PC-3 (cell line): ENCODE measurements at regions not wholly inside any gene's neighbourhood (a gene's known extent, or its start where the extent isn't known, plus 50 kb on each side); places are given as distances from the start of the nearest gene placed in this dataset.

Experiments
- ATAC-seq: fragments of 200-7000 bp; cut with Tn5 transposase; 2 replicates; pipeline ENCODE4 v1.9.1; 2020; ENCODE audit warnings: mild to moderate bottlenecking, moderate library complexity
- BruUV-seq: library from RNA; stranded (reverse); fragments of 400-500 nt; replicated peaks from 2 replicates; lab custom pipeline; 2021; lab: Mats Ljungman, UMichigan
- CTCF ChIA-PET: fragments of 300-600 bp; sonication (Branson Sonifier 250); formaldehyde crosslinking; loops from one replicate; lab custom pipeline; 2022; ENCODE audit warnings: antibody characterized with exemption; lab: Charles Lee
- POLR2A ChIA-PET: fragments of 300-600 bp; sonication (Branson Sonifier 250); formaldehyde crosslinking; loops from one replicate; lab custom pipeline; 2022; ENCODE audit warnings: antibody characterized with exemption; ENCODE audit not compliant: unreplicated experiment; lab: Charles Lee
- DNase-seq: peaks from one replicate; pipeline ENCODE4 v3.0.0-alpha.2; 2015
- H2AFZ ChIP-seq: fragments of 300-600 bp; sonication (generic); 2 replicates; pipeline ENCODE4 v1.6.0; 2016; ENCODE audit warnings: antibody characterized with exemption, low read length
- H3F3A ChIP-seq: fragments of 300-600 bp; sonication (generic); one replicate; pipeline ENCODE4 v1.6.0; 2017; ENCODE audit warnings: antibody characterized with exemption, low read length, control low read depth, mild to moderate bottlenecking; ENCODE audit not compliant: unreplicated experiment
- H3K27ac ChIP-seq: fragments of 300-600 bp; sonication (generic); 2 replicates; pipeline ENCODE4 v1.5.1; 2016; ENCODE audit warnings: mild to moderate bottlenecking, low read length
- H3K27me3 ChIP-seq: fragments of 300-600 bp; sonication (generic); 2 replicates; pipeline ENCODE4 v1.6.1; 2016; ENCODE audit warnings: low read length, mixed read lengths
- H3K36me3 ChIP-seq: fragments of 300-600 bp; sonication (generic); 2 replicates; pipeline ENCODE4 v1.6.1; 2016; ENCODE audit warnings: low read depth, mixed run types, low read length, mixed read lengths
- H3K4me1 ChIP-seq: fragments of 300-600 bp; sonication (generic); 2 replicates; pipeline ENCODE4 v1.5.1; 2016; ENCODE audit warnings: low read length; ENCODE audit not compliant: insufficient read depth
- H3K4me2 ChIP-seq: fragments of 300-600 bp; sonication (generic); 2 replicates; pipeline ENCODE4 v1.6.0; 2016; ENCODE audit warnings: low read length
- H3K4me3 ChIP-seq: fragments of 300-600 bp; sonication (generic); 2 replicates; pipeline ENCODE4 v1.5.1; 2016; ENCODE audit warnings: mild to moderate bottlenecking, low read length, mixed read lengths
- H3K79me2 ChIP-seq: fragments of 300-600 bp; sonication (generic); 2 replicates; pipeline ENCODE4 v1.6.1; 2017; ENCODE audit warnings: low read length, mixed read lengths
- H3K9ac ChIP-seq: fragments of 300-600 bp; sonication (generic); 2 replicates; pipeline ENCODE4 v1.6.0; 2016; ENCODE audit warnings: mild to moderate bottlenecking, low read length
- H3K9me2 ChIP-seq: fragments of 300-600 bp; sonication (generic); replicated peaks from 2 replicates; pipeline ENCODE4 v1.6.1; 2016; ENCODE audit warnings: mixed run types, low read length, mixed read lengths
- H3K9me3 ChIP-seq: fragments of 300-600 bp; sonication (generic); 2 replicates; pipeline ENCODE4 v1.6.1; 2016; ENCODE audit warnings: low read length, mixed read lengths
- H4K20me1 ChIP-seq: fragments of 300-600 bp; sonication (generic); 2 replicates; pipeline ENCODE4 v1.6.1; 2016; ENCODE audit warnings: low read length, mixed read lengths
- CTCF ChIP-seq: fragments of 300-600 bp; sonication (generic); conservative IDR thresholded peaks from 2 replicates; pipeline ENCODE4 v1.5.1; 2017; ENCODE audit warnings: antibody characterized with exemption, low read depth, mild to moderate bottlenecking, low read length
- EZH2 ChIP-seq: fragments of 300-600 bp; sonication (generic); IDR thresholded peaks from one replicate; pipeline ENCODE4 v1.6.1; 2017; ENCODE audit warnings: antibody characterized with exemption, mild to moderate bottlenecking, low read length; ENCODE audit not compliant: unreplicated experiment
- EZH2phosphoT487 ChIP-seq: fragments of 300-600 bp; sonication (generic); IDR thresholded peaks from 2 replicates; pipeline ENCODE4 v1.6.1; 2018; ENCODE audit warnings: mild to moderate bottlenecking, antibody characterized with exemption, low read length, borderline replicate concordance
- intact Hi-C: fragments of 100-400 bp; cut with micrococcal nuclease; formaldehyde crosslinking; loops from 2 replicates; pipeline ENCODE4 v1.9.0; 2023

DNA sequence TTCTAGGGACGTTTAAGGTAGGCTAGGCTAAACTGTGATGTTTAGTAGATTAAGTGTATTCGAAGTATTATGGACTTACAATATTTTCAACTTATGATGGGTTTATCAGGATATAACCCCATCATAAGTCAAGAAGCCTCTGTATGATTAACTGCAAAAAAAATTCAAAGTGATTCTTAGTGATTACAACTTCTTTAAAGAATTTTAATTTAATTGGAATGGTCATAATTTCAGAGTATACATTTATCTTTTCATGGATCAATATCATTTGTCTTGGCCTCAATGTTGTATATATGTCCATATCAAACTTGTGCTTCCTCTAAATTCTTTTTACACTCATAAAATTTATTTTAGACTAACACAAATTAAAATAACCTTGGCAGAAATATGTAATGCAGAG, 183.3 kb upstream of the LRP1B start:
- 0 out of 2 replicates have a peak, but pooled peaks cover 8% of the 10 kb centered on the region for H3K9me3 ChIP-seq
- H3K27ac ChIP-seq: no peak overlapping the region
- DNase-seq (no peak), ATAC-seq (no peak)
- no peak overlapping the region for H3K9ac ChIP-seq
- no peak overlapping the region for H3K4me2 ChIP-seq
- POLR2A ChIA-PET: no interaction called here
- no peaks in the 10 kb centered on the region for H4K20me1 ChIP-seq
- no peak for TF ChIP-seq EZH2phosphoT487
- TF ChIP-seq EZH2: no peak
- TF ChIP-seq CTCF: no peak
- no peaks in the 10 kb centered on the region for H3K4me1 ChIP-seq
- no TSS peak for BruUV-seq
- no peaks in the 10 kb centered on the region for H3F3A ChIP-seq
- CTCF ChIA-PET: no interaction called here
- H3K9me2 ChIP-seq: no peaks in the 10 kb centered on the region
- intact Hi-C loops: no loop called here
- H3K27me3 ChIP-seq: no peaks in the 10 kb centered on the region
- no peak overlapping the region for H2AFZ ChIP-seq
- no peaks in the 10 kb centered on the region for H3K79me2 ChIP-seq
- H3K4me3 ChIP-seq: no peak overlapping the region
- no peaks in the 10 kb centered on the region for H3K36me3 ChIP-seq

DNA sequence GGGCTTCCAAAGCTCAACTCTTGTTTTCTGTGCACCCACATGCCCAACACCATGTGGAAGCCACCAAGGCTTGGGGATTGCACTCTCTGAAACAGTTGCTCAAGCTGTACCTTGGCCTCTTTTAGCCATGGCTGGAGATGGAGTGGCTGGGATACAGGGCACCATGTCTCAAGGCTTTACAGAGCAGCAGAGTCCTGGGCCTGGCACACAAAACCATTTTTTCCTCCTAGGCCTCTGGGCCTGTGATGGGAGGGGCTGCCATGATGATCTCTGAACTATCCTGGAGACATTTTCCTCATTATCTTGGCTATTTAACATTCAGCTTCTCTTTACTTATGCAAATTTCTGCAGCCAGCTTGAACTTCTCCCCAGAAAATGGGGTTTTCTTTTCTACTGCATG, 179.7 kb upstream of the LRP1B start:
- Histone ChIP-seq H3K4me3 (no peak overlapping the region), H3K4me2 (no peak overlapping the region), H3K9me3 (0 out of 2 replicates have a peak, but pooled peaks cover 8% of the 10 kb centered on the region), H2AFZ (no peak overlapping the region), H3F3A (no peaks in the 10 kb centered on the region), H3K27me3 (no peaks in the 10 kb centered on the region), H3K27ac (no peak overlapping the region), H4K20me1 (no peaks in the 10 kb centered on the region), H3K4me1 (peaks cover 3% of the 10 kb centered on the region; the same call in 1 of the 2 replicates), H3K9ac (no peak overlapping the region), H3K79me2 (no peaks in the 10 kb centered on the region), H3K9me2 (no peaks in the 10 kb centered on the region), H3K36me3 (no peaks in the 10 kb centered on the region)
- no TSS peak for BruUV-seq
- ATAC-seq: no peak
- no peak for DNase-seq
- POLR2A ChIA-PET: no interaction called here
- TF ChIP-seq EZH2phosphoT487 (no peak), CTCF (no peak), EZH2 (no peak)
- intact Hi-C loops: no loop called here
- CTCF ChIA-PET: no interaction called here

GRCh38 chr2:142308744-142309143, 177.9 kb upstream of the LRP1B start:
- H3K9me2 ChIP-seq: no peaks in the 10 kb centered on the region
- DNase-seq: no peak
- POLR2A ChIA-PET: no interaction called here
- TF ChIP-seq EZH2 (no peak), EZH2phosphoT487 (no peak), CTCF (no peak)
- H3F3A ChIP-seq: no peaks in the 10 kb centered on the region
- no peak overlapping the region for H3K27ac ChIP-seq
- no peaks in the 10 kb centered on the region for H3K79me2 ChIP-seq
- no TSS peak for BruUV-seq
- H3K36me3 ChIP-seq: no peaks in the 10 kb centered on the region
- H3K9ac ChIP-seq: no peak overlapping the region
- H3K27me3 ChIP-seq: no peaks in the 10 kb centered on the region
- CTCF ChIA-PET: no interaction called here
- H3K4me2 ChIP-seq: no peak overlapping the region
- 0 out of 2 replicates have a peak, but pooled peaks cover 8% of the 10 kb centered on the region for H3K9me3 ChIP-seq
- no peak for ATAC-seq
- H3K4me1 ChIP-seq: peaks cover 3% of the 10 kb centered on the region; the same call in 1 of the 2 replicates
- intact Hi-C loops: no loop called here
- no peak overlapping the region for H3K4me3 ChIP-seq
- no peak overlapping the region for H2AFZ ChIP-seq
- no peaks in the 10 kb centered on the region for H4K20me1 ChIP-seq
